ENCODE measurements at regions not wholly inside any gene's neighbourhood (a gene's known extent, or its start where the extent isn't known, plus 50 kb on each side); places are given as distances from the start of the nearest gene placed in this dataset.
"Not testable (repeated sequence)": the region's sequence is repeated elsewhere in the genome, so short reads cannot be mapped to it uniquely, and the experiment has no call there.

DNA sequence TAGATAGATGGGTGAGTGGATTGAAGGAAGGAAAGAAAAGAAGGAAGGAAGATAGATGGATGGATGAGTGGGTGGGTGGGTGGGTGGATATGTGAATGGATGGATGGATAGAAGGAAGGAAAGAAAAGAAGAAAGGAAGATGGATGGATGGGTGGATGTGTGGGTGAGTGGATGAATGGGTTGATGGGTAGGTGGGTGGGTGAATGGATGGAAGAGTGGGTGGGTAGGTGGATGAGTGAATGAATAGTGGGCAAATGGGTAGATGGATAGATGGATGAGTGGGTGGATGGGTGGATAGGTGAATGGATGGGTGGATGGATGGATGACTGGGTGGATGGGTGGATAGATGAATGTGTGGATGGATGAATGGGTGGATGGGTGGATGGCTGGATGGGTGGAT lies 117.9 kb upstream of the PPP1R26 start:
- peaks cover 0 to 19% of the 10 kb centered on the region in 2 experiments for H3K27me3 ChIP-seq (ENCODE audit: control insufficient read depth in 1 of 2, insufficient read depth in 1 of 2, low read length in 2 of 2)
- DNase-seq; H3K4me2 ChIP-seq (ENCODE audit: low read length, poor library complexity, severe bottlenecking); H2BK5ac ChIP-seq (ENCODE audit: low read depth, low read length, poor library complexity, severe bottlenecking); H3K9ac ChIP-seq (ENCODE audit: low read length); H3K4ac ChIP-seq (ENCODE audit: low read depth in 1 of 2, low read length in 2 of 2); H3K23ac ChIP-seq (ENCODE audit: low read length in 2 of 2); H2BK120ac ChIP-seq (ENCODE audit: low read depth, low read length); H3K4me1 ChIP-seq (ENCODE audit: control insufficient read depth, insufficient read depth, low read depth, low read length); H4K8ac ChIP-seq (ENCODE audit: low read length); H3K14ac ChIP-seq (ENCODE audit: low read length in 2 of 2); H3K27ac ChIP-seq (ENCODE audit: low read length, poor library complexity, severe bottlenecking); H3K9me3 ChIP-seq (ENCODE audit: control insufficient read depth, low read length); H2BK12ac ChIP-seq (ENCODE audit: low read length in 2 of 2); H3K36me3 ChIP-seq (ENCODE audit: control insufficient read depth in 1 of 2, insufficient read depth in 2 of 2, low read depth in 1 of 2, low read length in 2 of 2); H2AFZ ChIP-seq (ENCODE audit: low read depth, low read length); H3K4me3 ChIP-seq (ENCODE audit: insufficient read depth in 1 of 2, low read depth in 1 of 2, low read length in 2 of 2); H2BK15ac ChIP-seq (ENCODE audit: low read depth, poor library complexity, severe bottlenecking); H4K91ac ChIP-seq (ENCODE audit: low read length); H3K18ac ChIP-seq (ENCODE audit: low read depth in 1 of 2, low read length in 2 of 2); H3K79me1 ChIP-seq (replicated peaks; ENCODE audit: low read length, poor library complexity, severe bottlenecking); H2AK5ac ChIP-seq (ENCODE audit: low read length, severe bottlenecking): not testable (repeated sequence)

DNA sequence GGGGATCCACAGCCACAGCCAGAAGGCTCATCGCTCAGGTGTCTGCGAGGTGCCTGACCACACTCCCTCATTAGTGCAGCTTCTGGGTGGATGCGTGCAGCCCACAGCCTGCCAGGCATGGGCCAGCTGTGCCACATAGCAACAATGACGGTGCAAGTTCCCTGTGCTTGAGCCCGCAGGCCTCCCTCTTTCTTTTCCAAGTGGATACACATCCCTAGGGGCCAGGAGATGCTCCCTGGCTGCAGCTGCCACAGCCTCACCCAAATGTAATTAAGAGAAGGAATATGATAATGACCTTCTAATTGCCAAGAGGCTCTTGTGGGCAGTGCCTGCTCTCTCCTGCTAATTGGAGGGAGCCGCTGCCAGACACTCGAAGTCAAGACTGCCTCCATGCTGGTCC lies 116.0 kb upstream of the PPP1R26 start:
- Histone ChIP-seq H2BK12ac (ENCODE audit: low read length in 2 of 2) (no peak overlapping the region), H2AFZ (ENCODE audit: low read depth, low read length) (no peak overlapping the region), H2BK120ac (ENCODE audit: low read depth, low read length) (no peak overlapping the region), H3K4me2 (ENCODE audit: low read length, poor library complexity, severe bottlenecking) (no peak overlapping the region), H3K79me1 (replicated peaks; ENCODE audit: low read length, poor library complexity, severe bottlenecking) (no peaks in the 10 kb centered on the region), H4K91ac (ENCODE audit: low read length) (no peak overlapping the region), H3K9me3 (ENCODE audit: control insufficient read depth, low read length) (no peaks in the 10 kb centered on the region), H2BK15ac (ENCODE audit: low read depth, poor library complexity, severe bottlenecking) (no peak overlapping the region), H3K27me3 (ENCODE audit: control insufficient read depth in 1 of 2, insufficient read depth in 1 of 2, low read length in 2 of 2) (peaks cover 0 to 15% of the 10 kb centered on the region in 2 experiments), H3K14ac (ENCODE audit: low read length in 2 of 2) (no peak overlapping the region), H3K18ac (ENCODE audit: low read depth in 1 of 2, low read length in 2 of 2) (no peak overlapping the region), H3K23ac (ENCODE audit: low read length in 2 of 2) (no peak overlapping the region), H2BK5ac (ENCODE audit: low read depth, low read length, poor library complexity, severe bottlenecking) (no peak overlapping the region), H3K4me1 (ENCODE audit: control insufficient read depth, insufficient read depth, low read depth, low read length) (no peaks in the 10 kb centered on the region), H4K8ac (ENCODE audit: low read length) (no peak overlapping the region), H3K4me3 (ENCODE audit: insufficient read depth in 1 of 2, low read depth in 1 of 2, low read length in 2 of 2) (no peak overlapping the region), H3K4ac (ENCODE audit: low read depth in 1 of 2, low read length in 2 of 2) (no peak overlapping the region), H3K36me3 (ENCODE audit: control insufficient read depth in 1 of 2, insufficient read depth in 2 of 2, low read depth in 1 of 2, low read length in 2 of 2) (no peaks in the 10 kb centered on the region), H3K27ac (ENCODE audit: low read length, poor library complexity, severe bottlenecking) (no peak overlapping the region), H3K9ac (ENCODE audit: low read length) (no peak overlapping the region), H2AK5ac (ENCODE audit: low read length, severe bottlenecking) (no peak overlapping the region)
- no peak for DNase-seq
- 64% methylated on average over 6 of the region's 7 CpGs for WGBS

DNA sequence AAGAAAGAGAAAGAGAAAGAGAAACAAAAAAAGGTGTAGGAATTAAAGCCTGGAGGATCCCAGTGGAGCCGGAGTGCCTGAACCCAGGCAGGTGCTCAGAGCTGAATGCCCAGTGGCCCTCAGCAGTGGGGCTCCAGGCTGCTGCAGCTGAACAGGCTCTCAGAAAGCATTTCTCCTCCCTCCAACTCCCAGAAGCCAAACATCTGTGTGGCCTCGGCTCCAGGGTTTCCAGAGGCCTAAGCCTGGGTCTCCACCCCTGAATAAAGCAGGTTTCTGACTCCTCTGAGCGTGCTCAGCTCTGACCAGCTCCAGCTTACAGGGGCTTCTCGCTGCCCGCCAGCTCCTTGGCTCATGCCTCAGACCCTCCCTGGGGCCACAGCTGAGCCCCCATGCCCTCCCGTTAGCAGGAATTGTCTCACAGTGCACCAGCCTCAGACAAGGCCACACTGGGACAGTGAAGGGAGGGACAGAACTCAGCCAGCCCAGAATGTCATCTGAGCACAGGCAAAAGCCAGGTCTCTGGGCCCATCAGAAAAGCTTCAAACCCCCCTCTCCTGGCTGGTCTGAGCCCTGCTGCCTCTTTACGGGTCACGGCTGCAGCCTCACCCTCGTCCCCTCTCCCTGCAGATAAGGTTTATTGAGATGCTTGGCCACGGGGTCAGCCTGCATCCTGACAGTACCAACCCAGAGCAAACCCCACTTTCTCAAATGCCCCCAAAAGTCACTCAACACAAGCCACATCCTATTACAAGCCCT lies 114.4 kb upstream of the PPP1R26 start:
- H2BK120ac ChIP-seq (ENCODE audit: low read depth, low read length) = no peak overlapping the region
- no peaks in the 10 kb centered on the region for H3K4me1 ChIP-seq (ENCODE audit: control insufficient read depth, insufficient read depth, low read depth, low read length)
- peaks cover 0 to 10% of the 10 kb centered on the region in 2 experiments for H3K27me3 ChIP-seq (ENCODE audit: control insufficient read depth in 1 of 2, insufficient read depth in 1 of 2, low read length in 2 of 2)
- no peak overlapping the region for H4K8ac ChIP-seq (ENCODE audit: low read length)
- no peak overlapping the region for H3K4me2 ChIP-seq (ENCODE audit: low read length, poor library complexity, severe bottlenecking)
- no peaks in the 10 kb centered on the region for H3K36me3 ChIP-seq (ENCODE audit: control insufficient read depth in 1 of 2, insufficient read depth in 2 of 2, low read depth in 1 of 2, low read length in 2 of 2)
- H3K18ac ChIP-seq (ENCODE audit: low read depth in 1 of 2, low read length in 2 of 2) = no peak overlapping the region
- no peak overlapping the region for H3K4ac ChIP-seq (ENCODE audit: low read depth in 1 of 2, low read length in 2 of 2)
- no peak overlapping the region for H3K14ac ChIP-seq (ENCODE audit: low read length in 2 of 2)
- H2BK5ac ChIP-seq (ENCODE audit: low read depth, low read length, poor library complexity, severe bottlenecking) = no peak overlapping the region
- H2BK12ac ChIP-seq (ENCODE audit: low read length in 2 of 2) = no peak overlapping the region
- no peak overlapping the region for H3K9ac ChIP-seq (ENCODE audit: low read length)
- H4K91ac ChIP-seq (ENCODE audit: low read length) = no peak overlapping the region
- no peak overlapping the region for H3K4me3 ChIP-seq (ENCODE audit: insufficient read depth in 1 of 2, low read depth in 1 of 2, low read length in 2 of 2)
- no peak overlapping the region for H3K27ac ChIP-seq (ENCODE audit: low read length, poor library complexity, severe bottlenecking)
- no peaks in the 10 kb centered on the region for H3K9me3 ChIP-seq (ENCODE audit: control insufficient read depth, low read length)
- no peak overlapping the region for H2AK5ac ChIP-seq (ENCODE audit: low read length, severe bottlenecking)
- H3K23ac ChIP-seq (ENCODE audit: low read length in 2 of 2) = no peak overlapping the region
- no peaks in the 10 kb centered on the region for H3K79me1 ChIP-seq (replicated peaks; ENCODE audit: low read length, poor library complexity, severe bottlenecking)
- WGBS = 55% methylated on average over 10 of the region's 10 CpGs
- no peak overlapping the region for H2AFZ ChIP-seq (ENCODE audit: low read depth, low read length)
- no peak overlapping the region for H2BK15ac ChIP-seq (ENCODE audit: low read depth, poor library complexity, severe bottlenecking)
- no peak for DNase-seq

DNA sequence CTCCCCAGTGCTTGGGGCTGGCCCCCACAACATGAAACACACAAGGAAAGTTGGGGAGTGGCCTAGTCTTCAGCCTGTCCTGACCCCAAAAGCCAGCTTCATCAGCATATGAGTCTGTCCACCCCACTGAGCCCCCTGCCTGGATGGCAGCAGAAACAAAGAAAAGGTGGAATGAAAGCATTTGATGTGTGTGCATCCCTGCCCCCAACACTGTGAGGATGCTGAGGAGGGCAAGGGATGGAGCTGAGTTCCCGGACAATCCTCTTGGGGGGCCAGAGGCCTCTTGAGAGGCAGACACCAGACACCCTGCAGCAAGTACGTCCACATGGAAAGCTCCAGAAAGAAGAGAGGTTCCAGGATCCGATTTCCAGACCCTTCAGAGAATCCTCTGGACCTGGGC lies 113.5 kb upstream of the PPP1R26 start:
- H4K91ac ChIP-seq (ENCODE audit: low read length) = no peak overlapping the region
- no peaks in the 10 kb centered on the region for H3K36me3 ChIP-seq (ENCODE audit: control insufficient read depth in 1 of 2, insufficient read depth in 2 of 2, low read depth in 1 of 2, low read length in 2 of 2)
- H3K79me1 ChIP-seq (replicated peaks; ENCODE audit: low read length, poor library complexity, severe bottlenecking) = no peaks in the 10 kb centered on the region
- peaks cover 0 to 10% of the 10 kb centered on the region in 2 experiments for H3K27me3 ChIP-seq (ENCODE audit: control insufficient read depth in 1 of 2, insufficient read depth in 1 of 2, low read length in 2 of 2)
- H3K23ac ChIP-seq (ENCODE audit: low read length in 2 of 2) = no peak overlapping the region
- H3K9me3 ChIP-seq (ENCODE audit: control insufficient read depth, low read length) = no peaks in the 10 kb centered on the region
- no peak for DNase-seq
- H3K4me1 ChIP-seq (ENCODE audit: control insufficient read depth, insufficient read depth, low read depth, low read length) = no peaks in the 10 kb centered on the region
- no peak overlapping the region for H2AFZ ChIP-seq (ENCODE audit: low read depth, low read length)
- no peak overlapping the region for H3K27ac ChIP-seq (ENCODE audit: low read length, poor library complexity, severe bottlenecking)
- H3K4me3 ChIP-seq (ENCODE audit: insufficient read depth in 1 of 2, low read depth in 1 of 2, low read length in 2 of 2) = no peak overlapping the region
- H3K14ac ChIP-seq (ENCODE audit: low read length in 2 of 2) = no peak overlapping the region
- no peak overlapping the region for H3K4ac ChIP-seq (ENCODE audit: low read depth in 1 of 2, low read length in 2 of 2)
- H2AK5ac ChIP-seq (ENCODE audit: low read length, severe bottlenecking) = no peak overlapping the region
- H3K4me2 ChIP-seq (ENCODE audit: low read length, poor library complexity, severe bottlenecking) = no peak overlapping the region
- no peak overlapping the region for H2BK5ac ChIP-seq (ENCODE audit: low read depth, low read length, poor library complexity, severe bottlenecking)
- no peak overlapping the region for H2BK15ac ChIP-seq (ENCODE audit: low read depth, poor library complexity, severe bottlenecking)
- no peak overlapping the region for H2BK120ac ChIP-seq (ENCODE audit: low read depth, low read length)
- H3K18ac ChIP-seq (ENCODE audit: low read depth in 1 of 2, low read length in 2 of 2) = no peak overlapping the region
- H3K9ac ChIP-seq (ENCODE audit: low read length) = no peak overlapping the region
- no peak overlapping the region for H4K8ac ChIP-seq (ENCODE audit: low read length)
- H2BK12ac ChIP-seq (ENCODE audit: low read length in 2 of 2) = no peak overlapping the region
- WGBS = 70% methylated on average over 3 of the region's 3 CpGs

Data from mesenchymal stem cell (in vitro differentiated cells and primary cell).